HG03060 (cell line): ENCODE measurements at regions not wholly inside any gene's neighbourhood (a gene's known extent, or its start where the extent isn't known, plus 50 kb on each side); places are given as distances from the start of the nearest gene placed in this dataset.
"Not testable (repeated sequence)": the region's sequence is repeated elsewhere in the genome, so short reads cannot be mapped to it uniquely, and the experiment has no call there.

Experiments used
- ATAC-seq: cut with Tn5 transposase; IDR thresholded peaks from one replicate; pipeline ENCODE4 v1.9.1; 2021; ENCODE audit warnings: low read depth, moderate number of reproducible peaks; ENCODE audit not compliant: unreplicated experiment

DNA sequence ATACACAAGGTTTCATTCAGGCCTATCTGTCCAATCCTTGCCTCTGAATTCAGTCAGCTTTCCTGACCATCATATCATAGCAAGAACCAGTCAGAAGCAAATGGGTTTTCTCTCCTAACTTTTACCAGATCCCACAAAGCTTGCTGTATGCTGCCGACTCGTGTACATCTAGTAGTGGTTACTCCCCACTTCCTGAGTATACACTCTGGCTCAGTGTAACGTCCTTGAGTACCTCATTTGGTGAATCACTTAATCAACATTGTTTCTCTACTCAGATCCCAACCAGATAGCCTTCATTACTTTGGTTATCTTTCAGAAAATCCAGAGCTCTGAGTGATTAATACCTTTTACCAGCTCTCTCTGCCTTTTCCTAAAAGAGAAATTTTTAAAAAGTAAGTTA, 728.2 kb downstream of the GALC start:
- no peak for ATAC-seq

DNA sequence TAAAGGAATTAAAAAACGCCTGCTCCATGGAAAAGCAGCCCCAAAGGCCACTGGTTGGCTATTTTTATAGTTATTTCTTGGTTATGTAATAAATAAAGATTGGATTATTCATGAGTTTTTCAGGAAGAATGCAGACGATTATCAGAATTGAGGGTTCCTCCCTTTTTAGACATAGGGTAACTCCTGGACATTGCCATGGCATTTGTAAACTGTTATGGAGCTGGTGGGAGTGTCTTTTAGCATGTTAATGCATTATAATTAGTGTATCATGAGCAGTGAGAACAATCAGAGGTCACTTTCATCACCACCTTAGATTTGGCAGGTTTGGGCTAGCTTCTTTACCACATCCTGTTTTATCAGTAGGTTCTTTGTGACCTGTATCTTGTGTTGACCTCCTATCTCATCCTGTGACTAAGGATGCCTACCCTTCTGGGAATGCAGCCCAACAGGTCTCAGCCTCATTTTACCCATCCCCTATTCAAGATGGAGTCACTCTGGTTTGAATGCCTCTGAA, 728.7 kb downstream of the GALC start:
- no peak for ATAC-seq

GRCh38 chr14:87261621-87262020, 731.4 kb downstream of the GALC start:
- ATAC-seq: no peak

GRCh38 chr14:87260460-87260859, 732.5 kb downstream of the GALC start:
- ATAC-seq: no peak

- no peak for ATAC-seq
Observed at GRCh38 chr14:87257421-87257820, 735.6 kb downstream of the GALC start.

GRCh38 chr14:87255058-87255457, 737.9 kb downstream of the GALC start:
- no peak for ATAC-seq

DNA sequence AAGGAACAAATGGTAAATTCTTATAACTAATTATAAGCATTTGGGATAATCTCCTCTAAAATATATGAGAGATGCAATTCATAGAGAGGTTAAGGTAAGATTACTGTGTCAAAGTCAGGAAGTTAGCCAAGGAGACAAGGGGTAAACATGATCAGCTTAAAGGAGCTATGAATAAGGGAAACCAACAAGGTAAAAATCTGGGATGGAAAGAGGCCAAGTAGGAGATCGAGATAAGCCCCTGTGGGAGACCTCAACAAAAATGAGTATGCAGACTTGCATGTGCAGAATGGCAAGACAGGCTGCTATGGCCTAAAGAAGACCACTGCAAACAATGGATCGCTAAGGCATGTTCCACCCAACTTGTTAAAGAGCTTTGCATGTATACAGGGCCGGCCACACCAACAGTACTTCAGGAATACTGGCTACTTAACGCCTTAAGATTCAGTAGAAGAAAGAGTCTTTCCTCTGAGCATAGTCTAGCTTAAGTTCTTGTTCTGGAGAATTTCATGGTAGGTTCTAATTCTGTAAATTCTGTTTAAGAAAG, 738.6 kb downstream of the GALC start:
- ATAC-seq: no peak

GRCh38 chr14:87253791-87254190, 739.2 kb downstream of the GALC start:
- ATAC-seq: not testable (repeated sequence)

GRCh38 chr14:87252103-87252502, 740.9 kb downstream of the GALC start:
- no peak for ATAC-seq

DNA sequence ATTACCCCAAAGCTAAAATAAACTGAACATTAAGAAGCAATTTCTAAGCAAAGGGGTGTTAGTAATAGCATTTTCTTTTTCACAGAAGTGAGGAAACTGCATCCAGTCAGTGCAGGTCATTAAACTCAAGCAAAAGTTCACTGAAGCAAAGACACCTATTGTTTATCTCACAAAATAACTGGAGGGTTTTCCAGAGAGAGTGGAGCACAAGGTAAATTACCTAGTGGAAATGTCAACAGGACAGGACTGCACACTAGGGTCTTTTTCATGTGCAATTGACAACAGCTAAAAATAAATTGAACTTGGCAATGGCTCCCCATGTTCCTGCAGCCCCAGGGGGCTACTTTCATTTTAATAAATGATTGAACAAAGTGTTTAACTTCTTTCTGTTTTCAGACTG, 742.0 kb downstream of the GALC start:
- no peak for ATAC-seq

GRCh38 chr14:87241018-87241768, 751.8 kb downstream of the GALC start:
- no peak for ATAC-seq

DNA sequence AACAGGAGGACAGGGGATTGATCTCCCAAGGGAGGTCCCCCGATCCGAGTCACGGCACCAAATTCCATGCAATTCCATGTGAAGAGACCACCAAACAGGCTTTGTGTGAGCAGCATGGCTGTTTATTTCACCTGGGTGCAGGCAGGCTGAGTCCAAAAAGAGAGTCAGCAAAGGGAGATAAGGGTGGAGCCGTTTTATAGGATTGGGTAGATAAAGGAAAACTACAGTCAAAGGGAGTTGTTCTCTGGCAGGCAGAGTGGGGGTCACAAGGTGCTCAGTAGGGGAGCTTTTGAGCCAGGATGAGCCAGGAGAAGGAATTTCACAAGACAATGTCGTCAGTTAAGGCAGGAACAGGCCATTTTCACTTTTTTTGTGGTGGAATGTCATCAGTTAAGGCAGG, 752.7 kb downstream of the GALC start:
- not testable (repeated sequence) for ATAC-seq

DNA sequence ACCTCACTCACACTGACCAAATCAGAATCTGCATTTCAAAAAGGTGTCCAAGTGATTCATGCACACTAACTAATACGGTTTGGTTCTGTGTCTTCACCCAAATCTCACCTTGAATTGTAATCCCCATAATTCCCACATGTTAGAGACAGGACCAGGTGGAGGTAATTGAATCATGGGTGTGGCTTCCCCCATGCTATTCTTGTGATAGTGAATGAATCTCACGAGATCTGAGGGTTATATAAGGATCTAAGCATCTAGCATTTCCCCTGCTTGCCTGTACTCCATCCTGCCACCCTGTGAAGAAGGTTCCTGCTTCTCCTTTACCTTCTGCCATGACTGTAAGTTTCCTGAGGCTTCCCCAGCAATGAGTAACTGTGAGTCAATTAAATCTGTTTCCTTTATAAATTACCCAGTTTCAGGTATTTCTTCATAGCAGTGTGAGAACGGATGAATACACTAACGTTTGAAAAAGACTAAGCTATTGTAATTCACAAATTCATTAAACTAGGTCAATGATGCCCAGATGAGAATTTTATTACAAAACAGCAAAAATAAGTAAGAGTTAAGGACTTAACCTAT, 759.1 kb downstream of the GALC start:
- ATAC-seq: no peak

DNA sequence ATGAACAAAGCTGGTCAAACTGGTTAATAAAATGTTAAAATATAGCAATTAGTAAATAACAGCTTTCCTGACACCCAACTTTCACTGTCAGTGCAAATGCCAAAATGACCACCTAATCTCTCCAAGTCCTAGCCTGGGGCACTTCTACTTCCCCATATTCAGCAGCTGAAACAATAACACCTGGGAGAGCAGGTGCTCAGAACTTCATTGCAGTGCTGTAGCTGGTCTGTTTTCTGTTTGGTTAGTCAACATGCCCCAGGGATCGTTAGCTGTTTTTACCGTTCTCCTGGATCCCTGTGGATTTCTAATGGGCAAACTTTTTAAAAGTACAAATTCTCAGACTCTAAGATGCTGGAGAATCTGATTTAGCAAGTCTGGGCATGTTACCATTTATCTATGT, 759.7 kb downstream of the GALC start:
- ATAC-seq: no peak

GRCh38 chr14:87231336-87232026, 761.5 kb downstream of the GALC start:
- no peak for ATAC-seq

DNA sequence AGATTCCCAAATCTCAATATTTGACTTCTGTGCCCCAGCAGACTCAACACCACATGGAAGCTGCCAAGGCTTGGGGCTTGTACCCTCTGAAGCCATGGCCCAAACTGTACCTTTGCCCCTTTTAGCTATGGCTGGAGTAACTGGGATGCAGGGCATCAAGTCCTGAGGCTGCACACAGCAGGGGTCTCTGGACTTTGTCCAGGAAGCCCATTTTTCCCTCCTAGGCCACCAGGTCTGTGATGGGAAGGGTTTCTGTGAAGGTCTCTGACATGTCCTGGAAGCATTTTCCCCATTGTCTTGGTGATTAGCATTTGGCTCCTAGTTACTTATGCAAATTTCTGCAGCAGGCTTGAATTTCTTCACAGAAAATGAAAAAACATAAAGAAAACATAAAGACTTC, 762.3 kb downstream of the GALC start:
- ATAC-seq: no peak

GRCh38 chr14:87229131-87229530, 763.9 kb downstream of the GALC start:
- no peak for ATAC-seq

GRCh38 chr14:87217023-87217422, 776.0 kb downstream of the GALC start:
- no peak for ATAC-seq

DNA sequence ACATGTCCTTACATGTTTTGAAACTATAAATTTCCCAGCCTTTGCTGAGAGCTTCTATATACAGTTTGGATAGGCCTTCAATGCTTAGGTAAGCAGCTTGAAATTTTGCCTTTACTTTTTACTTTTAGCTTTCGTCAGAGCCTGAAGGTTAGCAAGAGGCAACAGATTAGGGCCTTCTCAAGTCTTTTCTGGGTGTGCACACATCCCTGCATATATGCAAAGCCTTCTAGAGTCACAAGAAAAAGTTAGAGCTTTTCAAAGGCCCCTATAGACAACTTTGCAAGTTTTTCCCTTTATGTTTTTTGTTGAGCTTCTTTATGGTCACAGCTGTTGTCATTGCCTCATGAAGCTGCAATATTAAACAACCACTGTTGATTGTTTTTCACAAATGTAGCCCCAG, 778.4 kb downstream of the GALC start:
- no peak for ATAC-seq

GRCh38 chr14:87207756-87208155, 785.2 kb downstream of the GALC start:
- ATAC-seq: no peak

- no peak for ATAC-seq
Observed at GRCh38 chr14:87205811-87206210, 787.2 kb downstream of the GALC start.
